ENCODE measurements at regions not wholly inside any gene's neighbourhood (a gene's known extent, or its start where the extent isn't known, plus 50 kb on each side); places are given as distances from the start of the nearest gene placed in this dataset.

GRCh38 chr9:107942856-107943255 is 453.3 kb upstream of the KLF4 start:
- intact Hi-C loops (cut with DNase I; ENCODE audit: low total_unique reads) = no loop called here
- WGBS, 2 donors (ENCODE audit: low coverage in 1 of 2) = 77 to 78% methylated on average over 2 of the region's 2 CpGs

DNA sequence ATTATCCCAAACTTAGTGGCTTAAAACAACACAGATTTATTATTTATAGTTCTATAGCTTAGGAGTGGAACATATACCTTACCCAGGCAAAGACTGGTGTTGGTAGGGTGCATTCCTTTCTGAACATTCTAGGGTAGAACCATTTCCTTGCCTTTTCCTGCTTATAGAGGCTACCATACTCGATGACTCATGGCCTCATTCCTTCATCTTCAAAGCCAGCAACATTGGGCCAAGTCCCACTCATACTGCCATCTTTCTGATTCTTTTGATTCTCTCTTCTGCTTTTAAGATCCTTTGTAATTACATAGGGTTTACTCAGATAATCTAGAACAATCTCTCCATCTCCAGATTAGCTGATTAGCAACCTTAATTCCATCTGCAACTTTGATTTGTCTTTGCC is 452.7 kb upstream of the KLF4 start:
- Histone ChIP-seq H3K4me1 (no peaks in the 10 kb centered on the region), H3K4me3 (no peak overlapping the region), H3K27me3 (no peaks in the 10 kb centered on the region), H3K36me3 (no peaks in the 10 kb centered on the region), H3K9me3 (no peaks in the 10 kb centered on the region), H3K27ac (no peak overlapping the region)
- WGBS, 2 donors (ENCODE audit: low coverage in 1 of 2) = 67 to 89% methylated on average over 1 of the region's 1 CpG
- DNase-seq = no peak
- intact Hi-C loops (cut with DNase I; ENCODE audit: low total_unique reads) = no loop called here
- in situ Hi-C loops (cut with MboI; ENCODE audit: low pct_ligation_motif_present in 1 of 4, low pct_unique_long_range_greater_than_20kb in 1 of 4, low sequenced_read_pairs in 3 of 4) = no loop called here
- no peak for TF ChIP-seq CTCF (IDR thresholded peaks at IDR 0.05)
- TF ChIP-seq POLR2A (IDR thresholded peaks at IDR 0.05) = no peak
- no peak for TF ChIP-seq POLR2AphosphoS5 (IDR thresholded peaks at IDR 0.05)
- no peak for TF ChIP-seq EP300 (IDR thresholded peaks at IDR 0.05; ENCODE audit: low read depth)

More at GRCh38 chr9:107942856-107943255, 453.3 kb upstream of the KLF4 start:
- Histone ChIP-seq H3K36me3 (no peaks in the 10 kb centered on the region), H3K4me3 (no peak overlapping the region), H3K4me1 (no peaks in the 10 kb centered on the region), H3K27ac (no peak overlapping the region), H3K9me3 (no peaks in the 10 kb centered on the region), H3K27me3 (no peaks in the 10 kb centered on the region)
- in situ Hi-C loops (cut with MboI; ENCODE audit: low pct_ligation_motif_present in 1 of 4, low pct_unique_long_range_greater_than_20kb in 1 of 4, low sequenced_read_pairs in 3 of 4) = no loop called here
- DNase-seq = no peak
- TF ChIP-seq POLR2AphosphoS5 (IDR thresholded peaks at IDR 0.05) (no peak), CTCF (IDR thresholded peaks at IDR 0.05) (no peak), POLR2A (IDR thresholded peaks at IDR 0.05) (no peak), EP300 (IDR thresholded peaks at IDR 0.05; ENCODE audit: low read depth) (no peak)

DNA sequence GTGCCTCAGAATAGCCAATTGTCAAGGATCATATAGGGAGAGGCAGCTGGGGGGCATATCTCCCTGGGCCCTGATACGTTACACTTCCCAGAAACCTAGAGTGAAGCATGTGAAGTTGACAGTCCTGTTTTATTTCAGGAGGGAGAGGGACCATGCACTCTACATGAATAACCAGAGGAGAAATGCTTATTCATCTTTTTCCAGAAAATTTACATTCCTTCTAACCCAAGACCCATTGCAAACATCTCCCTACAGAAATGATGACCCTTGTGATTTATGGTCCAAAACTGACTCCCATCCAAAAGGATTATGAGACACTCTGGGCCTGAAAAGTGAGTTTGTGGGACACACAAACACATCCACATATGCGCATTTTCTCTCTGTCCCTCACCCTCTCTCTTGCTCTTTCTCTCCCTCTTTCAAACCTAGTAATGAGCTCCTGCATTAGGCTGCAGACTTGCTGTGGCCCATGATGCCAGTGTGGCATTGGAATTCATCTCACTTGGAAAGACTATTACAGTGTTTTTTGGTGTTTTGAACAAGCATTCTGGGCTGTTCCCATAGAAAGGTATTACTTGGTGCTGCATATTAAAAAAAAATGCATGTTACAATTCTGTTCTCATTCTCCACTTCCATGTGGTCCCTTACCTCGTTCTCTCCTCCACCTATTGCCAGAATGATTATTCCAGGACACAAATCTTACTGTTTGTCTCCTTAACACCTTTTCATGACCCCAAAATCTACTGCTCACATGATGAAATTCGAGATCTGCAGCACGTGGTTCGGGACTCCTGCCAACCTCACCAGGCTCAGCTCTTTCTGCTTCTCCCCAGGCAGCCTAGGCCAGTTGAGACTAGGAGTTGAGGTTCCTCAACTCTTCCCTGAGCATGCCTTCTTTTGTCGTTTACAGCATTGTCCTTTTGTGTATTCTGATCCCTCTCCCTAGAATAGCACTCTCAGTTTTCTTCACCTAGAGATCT is 451.3 kb upstream of the KLF4 start:
- intact Hi-C loops (cut with DNase I; ENCODE audit: low total_unique reads) (no loop called here), in situ Hi-C loops (cut with MboI; ENCODE audit: low pct_ligation_motif_present in 1 of 4, low pct_unique_long_range_greater_than_20kb in 1 of 4, low sequenced_read_pairs in 3 of 4) (no loop called here)
- no peak for DNase-seq
- Histone ChIP-seq H3K27ac (no peak overlapping the region), H3K4me3 (no peak overlapping the region), H3K36me3 (no peaks in the 10 kb centered on the region), H3K4me1 (no peaks in the 10 kb centered on the region), H3K27me3 (no peaks in the 10 kb centered on the region), H3K9me3 (no peaks in the 10 kb centered on the region)
- no peak for TF ChIP-seq POLR2A (IDR thresholded peaks at IDR 0.05)
- TF ChIP-seq EP300 (IDR thresholded peaks at IDR 0.05; ENCODE audit: low read depth) = no peak
- TF ChIP-seq CTCF (IDR thresholded peaks at IDR 0.05) = no peak
- no peak for TF ChIP-seq POLR2AphosphoS5 (IDR thresholded peaks at IDR 0.05)
- 72 to 73% methylated on average over 6 to 7 of the region's 7 CpGs for WGBS, 2 donors (ENCODE audit: low coverage in 1 of 2)

DNA sequence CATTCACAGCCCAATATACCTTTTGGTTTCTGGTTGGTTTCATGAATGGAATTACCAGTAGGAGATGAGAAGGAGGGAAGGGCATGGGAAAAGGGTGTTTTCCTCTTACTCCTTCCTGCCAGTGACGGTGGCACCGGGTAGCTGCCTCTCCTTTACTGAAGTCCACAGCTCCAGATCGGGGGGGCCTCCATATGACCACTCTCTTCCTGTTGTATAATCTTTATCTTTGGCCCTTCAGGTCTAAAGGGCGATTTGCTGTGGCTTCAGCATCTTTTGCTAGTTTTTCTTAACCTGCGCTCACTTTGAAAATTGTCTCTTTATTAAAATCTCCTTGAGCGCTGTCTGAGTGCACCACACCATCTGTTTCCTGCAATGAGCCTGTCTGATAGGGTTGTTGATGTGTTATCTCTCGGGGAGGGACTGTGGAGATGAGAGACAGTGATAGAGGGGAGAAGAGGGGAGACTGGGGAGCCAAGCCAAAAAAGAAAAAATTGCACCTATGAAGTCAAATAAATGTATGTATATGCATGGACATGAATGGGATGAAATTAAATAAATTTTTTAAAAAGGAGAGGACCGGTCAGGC is 449.3 kb upstream of the KLF4 start:
- WGBS, 2 donors (ENCODE audit: low coverage in 1 of 2) = 70 to 83% methylated on average over 3 to 8 of the region's 8 CpGs
- Histone ChIP-seq H3K4me3 (no peak overlapping the region), H3K4me1 (no peaks in the 10 kb centered on the region), H3K36me3 (no peaks in the 10 kb centered on the region), H3K9me3 (no peaks in the 10 kb centered on the region), H3K27ac (no peak overlapping the region), H3K27me3 (no peaks in the 10 kb centered on the region)
- DNase-seq = no peak
- intact Hi-C loops (cut with DNase I; ENCODE audit: low total_unique reads) (no loop called here), in situ Hi-C loops (cut with MboI; ENCODE audit: low pct_ligation_motif_present in 1 of 4, low pct_unique_long_range_greater_than_20kb in 1 of 4, low sequenced_read_pairs in 3 of 4) (no loop called here)
- TF ChIP-seq POLR2A (IDR thresholded peaks at IDR 0.05) (no peak), EP300 (IDR thresholded peaks at IDR 0.05; ENCODE audit: low read depth) (no peak), POLR2AphosphoS5 (IDR thresholded peaks at IDR 0.05) (no peak), CTCF (IDR thresholded peaks at IDR 0.05) (no peak)

Data from transverse colon (tissue), 4 donors.